Left ventricle myocardium inferior (tissue), 1 donor: ENCODE measurements at regions not wholly inside any gene's neighbourhood (a gene's known extent, or its start where the extent isn't known, plus 50 kb on each side); places are given as distances from the start of the nearest gene placed in this dataset.
"Not testable (repeated sequence)": the region's sequence is repeated elsewhere in the genome, so short reads cannot be mapped to it uniquely, and the experiment has no call there.

ENCODE experiments used
- DNase-seq: peaks from one replicate; pipeline ENCODE4 v3.0.0-alpha.2; 2020
- H3K27ac ChIP-seq: fragments of 200-600 bp; replicated peaks from 2 replicates; pipeline ENCODE4 v1.8.0; 2021
- H3K27me3 ChIP-seq: fragments of 200-600 bp; 2 replicates; pipeline ENCODE4 v1.8.0; 2021; ENCODE audit warnings: low read depth
- H3K36me3 ChIP-seq: fragments of 200-600 bp; 2 replicates; pipeline ENCODE4 v1.8.0; 2021
- H3K4me1 ChIP-seq: fragments of 200-600 bp; 2 replicates; pipeline ENCODE4 v1.8.0; 2021
- H3K4me3 ChIP-seq: fragments of 200-600 bp; 2 replicates; pipeline ENCODE4 v1.8.0; 2021; ENCODE audit warnings: mild to moderate bottlenecking, moderate library complexity
- H3K9me3 ChIP-seq: fragments of 200-600 bp; replicated peaks from 2 replicates; pipeline ENCODE4 v1.8.0; 2021
- intact Hi-C: fragments of 100-400 bp; cut with micrococcal nuclease; formaldehyde crosslinking; loops from one replicate; pipeline ENCODE4 v1.11.0; 2022
- TF ChIP-seq, protein P1 (sequence below): fragments of 200-600 bp; IDR thresholded peaks from 2 replicates; pipeline ENCODE4 v1.8.0; 2021; ENCODE audit warnings: antibody characterized with exemption, mild to moderate bottlenecking, borderline replicate concordance
- donor health status: DM: no; HTN: yes; CAD: no; lungs with severe emphysema.

GRCh38 chr18:77403969-77404535, 154.4 kb downstream of the GALR1 start:
- Histone ChIP-seq H3K4me1 (no peaks in the 10 kb centered on the region), H3K36me3 (no peaks in the 10 kb centered on the region), H3K27me3 (peaks cover 9% of the 10 kb centered on the region), H3K4me3 (no peak overlapping the region), H3K27ac (no peak overlapping the region), H3K9me3 (no peaks in the 10 kb centered on the region)
- no peak for DNase-seq
- intact Hi-C loops = no loop called here
- TF ChIP-seq, protein P1, sequence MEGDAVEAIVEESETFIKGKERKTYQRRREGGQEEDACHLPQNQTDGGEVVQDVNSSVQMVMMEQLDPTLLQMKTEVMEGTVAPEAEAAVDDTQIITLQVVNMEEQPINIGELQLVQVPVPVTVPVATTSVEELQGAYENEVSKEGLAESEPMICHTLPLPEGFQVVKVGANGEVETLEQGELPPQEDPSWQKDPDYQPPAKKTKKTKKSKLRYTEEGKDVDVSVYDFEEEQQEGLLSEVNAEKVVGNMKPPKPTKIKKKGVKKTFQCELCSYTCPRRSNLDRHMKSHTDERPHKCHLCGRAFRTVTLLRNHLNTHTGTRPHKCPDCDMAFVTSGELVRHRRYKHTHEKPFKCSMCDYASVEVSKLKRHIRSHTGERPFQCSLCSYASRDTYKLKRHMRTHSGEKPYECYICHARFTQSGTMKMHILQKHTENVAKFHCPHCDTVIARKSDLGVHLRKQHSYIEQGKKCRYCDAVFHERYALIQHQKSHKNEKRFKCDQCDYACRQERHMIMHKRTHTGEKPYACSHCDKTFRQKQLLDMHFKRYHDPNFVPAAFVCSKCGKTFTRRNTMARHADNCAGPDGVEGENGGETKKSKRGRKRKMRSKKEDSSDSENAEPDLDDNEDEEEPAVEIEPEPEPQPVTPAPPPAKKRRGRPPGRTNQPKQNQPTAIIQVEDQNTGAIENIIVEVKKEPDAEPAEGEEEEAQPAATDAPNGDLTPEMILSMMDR = no peak

GRCh38 chr18:77405096-77405495, 155.4 kb downstream of the GALR1 start:
- intact Hi-C loops = no loop called here
- no peak for DNase-seq
- Histone ChIP-seq H3K9me3 (no peaks in the 10 kb centered on the region), H3K36me3 (no peaks in the 10 kb centered on the region), H3K27ac (no peak overlapping the region), H3K4me1 (no peaks in the 10 kb centered on the region), H3K27me3 (peaks cover 6% of the 10 kb centered on the region), H3K4me3 (no peak overlapping the region)
- TF ChIP-seq, protein P1 = no peak

DNA sequence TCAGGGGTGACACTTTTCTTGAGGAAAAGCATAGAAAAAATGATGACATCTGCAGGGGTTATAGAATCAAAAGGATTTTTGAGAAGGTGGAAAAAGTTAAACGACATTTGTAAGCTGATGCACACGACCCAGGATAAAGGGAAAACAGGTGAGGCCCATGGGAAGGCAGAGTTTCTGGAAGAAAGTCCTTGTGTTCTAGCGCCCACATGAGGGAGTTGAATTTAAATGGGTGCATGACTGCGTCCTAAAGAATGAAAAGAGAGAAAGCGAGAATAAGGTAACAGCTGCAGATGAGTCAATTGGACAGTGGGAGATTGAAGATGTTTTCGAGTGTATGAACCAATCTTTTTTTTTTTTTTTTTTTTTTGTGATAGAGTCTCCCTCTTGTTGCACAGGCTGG, 158.1 kb downstream of the GALR1 start:
- Histone ChIP-seq H3K4me1 (no peaks in the 10 kb centered on the region), H3K9me3 (no peaks in the 10 kb centered on the region), H3K4me3 (no peak overlapping the region), H3K27ac (no peak overlapping the region), H3K27me3 (peaks cover 6% of the 10 kb centered on the region), H3K36me3 (no peaks in the 10 kb centered on the region)
- DNase-seq = no peak
- TF ChIP-seq, protein P1 = no peak
- intact Hi-C loops = no loop called here

- H3K27ac ChIP-seq, H3K4me1 ChIP-seq, intact Hi-C loops, DNase-seq, H3K36me3 ChIP-seq, H3K9me3 ChIP-seq, H3K27me3 ChIP-seq, H3K4me3 ChIP-seq: not testable (repeated sequence)
Measured at GRCh38 chr18:77421546-77421945, 171.9 kb downstream of the GALR1 start.

- Histone ChIP-seq H3K36me3 (no peaks in the 10 kb centered on the region), H3K27ac (no peak overlapping the region)
Measured at GRCh38 chr18:77422974-77423867, 173.6 kb downstream of the GALR1 start.

DNA sequence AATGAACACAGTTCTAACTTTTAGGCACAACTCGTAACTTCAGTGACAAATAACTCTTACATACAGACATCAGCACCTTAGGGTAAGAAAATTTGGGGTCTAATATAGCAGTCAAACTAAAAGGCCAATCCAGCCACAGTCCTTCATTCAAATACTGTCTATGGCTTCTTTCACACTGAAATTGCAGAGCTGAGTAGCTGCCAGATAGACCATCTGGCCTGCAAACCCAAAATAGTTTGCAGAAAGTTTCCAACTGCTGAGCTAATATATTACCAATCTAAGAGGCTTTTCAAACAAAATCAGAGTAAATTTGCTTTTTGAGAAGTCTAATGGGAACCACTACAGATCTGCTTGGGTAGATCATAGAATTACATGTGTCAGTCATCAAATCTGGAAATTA, 183.4 kb downstream of the GALR1 start:
- Histone ChIP-seq H3K27ac (no peak overlapping the region), H3K4me1 (no peaks in the 10 kb centered on the region), H3K27me3 (no peaks in the 10 kb centered on the region), H3K4me3 (no peak overlapping the region), H3K9me3 (no peaks in the 10 kb centered on the region), H3K36me3 (no peaks in the 10 kb centered on the region)
- intact Hi-C loops = no loop called here
- TF ChIP-seq, protein P1 = no peak
- no peak for DNase-seq

More at GRCh38 chr18:77422974-77423867, 173.6 kb downstream of the GALR1 start:
- intact Hi-C loops = no loop called here
- DNase-seq = no peak
- TF ChIP-seq, protein P1 = no peak
- H3K9me3 ChIP-seq = peaks cover 5% of the 10 kb centered on the region
- H3K27me3 ChIP-seq = peaks cover 9% of the 10 kb centered on the region
- H3K4me3 ChIP-seq = no peak overlapping the region
- H3K4me1 ChIP-seq = no peaks in the 10 kb centered on the region
